ENCODE measurements at regions not wholly inside any gene's neighbourhood (a gene's known extent, or its start where the extent isn't known, plus 50 kb on each side); places are given as distances from the start of the nearest gene placed in this dataset.

GRCh38 chr11:19553683-19554333, 158.8 kb upstream of the NAV2 start:
- H3K9me3 Mint-ChIP-seq: no peaks in the 10 kb centered on the region
- no peaks in the 10 kb centered on the region for H3K36me3 Mint-ChIP-seq (ENCODE audit: low read depth)
- H3K4me1 Mint-ChIP-seq: peaks cover 44% of the 10 kb centered on the region
- TF ChIP-seq CTCF (IDR thresholded peaks at IDR 0.05): peak; percentile 89
- peaks cover 12% of the 10 kb centered on the region for H3K27me3 Mint-ChIP-seq (ENCODE audit: low read depth, poor library complexity)
- no peak overlapping the region for H3K27ac Mint-ChIP-seq
- peak; percentile 89 for DNase-seq
- H3K4me3 Mint-ChIP-seq: no peak overlapping the region

- H3K4me1 Mint-ChIP-seq: peaks cover 50% of the 10 kb centered on the region
- no peak for DNase-seq
- TF ChIP-seq CTCF (IDR thresholded peaks at IDR 0.05): no peak
- H3K27ac Mint-ChIP-seq: no peak overlapping the region
- no peaks in the 10 kb centered on the region for H3K36me3 Mint-ChIP-seq (ENCODE audit: low read depth)
- H3K9me3 Mint-ChIP-seq: no peaks in the 10 kb centered on the region
- H3K27me3 Mint-ChIP-seq (ENCODE audit: low read depth, poor library complexity): peaks cover 12% of the 10 kb centered on the region
- H3K4me3 Mint-ChIP-seq: no peak overlapping the region
These were observed 159.9 kb upstream of the NAV2 start for GRCh38 chr11:19552656-19553260.

- Mint-ChIP-seq H3K4me1 (peaks cover 56% of the 10 kb centered on the region), H3K36me3 (ENCODE audit: low read depth) (no peaks in the 10 kb centered on the region), H3K4me3 (no peak overlapping the region), H3K9me3 (no peaks in the 10 kb centered on the region), H3K27me3 (ENCODE audit: low read depth, poor library complexity) (peaks cover 15% of the 10 kb centered on the region), H3K27ac (no peak overlapping the region)
- DNase-seq: no peak
- TF ChIP-seq CTCF (IDR thresholded peaks at IDR 0.05): no peak
These were observed 160.5 kb upstream of the NAV2 start for GRCh38 chr11:19552161-19552560.

GRCh38 chr11:19551457-19551856, 161.2 kb upstream of the NAV2 start:
- TF ChIP-seq CTCF (IDR thresholded peaks at IDR 0.05): no peak
- Mint-ChIP-seq H3K4me3 (no peak overlapping the region), H3K4me1 (peaks cover 61% of the 10 kb centered on the region), H3K27ac (no peak overlapping the region), H3K36me3 (ENCODE audit: low read depth) (no peaks in the 10 kb centered on the region), H3K27me3 (ENCODE audit: low read depth, poor library complexity) (peaks cover 19% of the 10 kb centered on the region), H3K9me3 (no peaks in the 10 kb centered on the region)
- no peak for DNase-seq

GRCh38 chr11:19547044-19547443, 165.6 kb upstream of the NAV2 start:
- TF ChIP-seq CTCF (IDR thresholded peaks at IDR 0.05): no peak
- no peak for DNase-seq
- Mint-ChIP-seq H3K36me3 (ENCODE audit: low read depth) (no peaks in the 10 kb centered on the region), H3K27me3 (ENCODE audit: low read depth, poor library complexity) (peaks cover 39% of the 10 kb centered on the region), H3K27ac (no peak overlapping the region), H3K4me3 (no peak overlapping the region), H3K9me3 (no peaks in the 10 kb centered on the region), H3K4me1 (peaks cover 43% of the 10 kb centered on the region)

GRCh38 chr11:19546325-19546724, 166.3 kb upstream of the NAV2 start:
- H3K27ac Mint-ChIP-seq: no peak overlapping the region

More at GRCh38 chr11:19546325-19546724, 166.3 kb upstream of the NAV2 start:
- H3K36me3 Mint-ChIP-seq (ENCODE audit: low read depth): no peaks in the 10 kb centered on the region
- no peak for DNase-seq
- H3K4me1 Mint-ChIP-seq: peaks cover 36% of the 10 kb centered on the region
- H3K4me3 Mint-ChIP-seq: no peak overlapping the region
- TF ChIP-seq CTCF (IDR thresholded peaks at IDR 0.05): no peak
- no peaks in the 10 kb centered on the region for H3K9me3 Mint-ChIP-seq
- H3K27me3 Mint-ChIP-seq (ENCODE audit: low read depth, poor library complexity): peaks cover 44% of the 10 kb centered on the region

Measured in nephron progenitor cell (in vitro differentiated cells).